ENCODE measurements at regions not wholly inside any gene's neighbourhood (a gene's known extent, or its start where the extent isn't known, plus 50 kb on each side); places are given as distances from the start of the nearest gene placed in this dataset.

- DNase-seq, result no peak
Observed at GRCh38 chr18:78927616-78928015, 52.0 kb upstream of the SALL3 start.

GRCh38 chr18:78928076-78928475 is 51.5 kb upstream of the SALL3 start:
- DNase-seq, result no peak

GRCh38 chr18:78929516-78929915 is 50.1 kb upstream of the SALL3 start:
- no peak for DNase-seq
